H9 (cell line): ENCODE measurements at regions not wholly inside any gene's neighbourhood (a gene's known extent, or its start where the extent isn't known, plus 50 kb on each side); places are given as distances from the start of the nearest gene placed in this dataset.

ENCODE experiments used
- DNase-seq: peaks from one replicate; pipeline ENCODE4 v3.0.0-alpha.2; 2017
- H2AFZ ChIP-seq: one replicate; pipeline ENCODE4 v1.6.1; 2013; ENCODE audit warnings: mild to moderate bottlenecking, low read length, control low read depth, moderate library complexity
- H2AK5ac ChIP-seq: 2 replicates; pipeline ENCODE4 v1.6.1; 2013; ENCODE audit warnings: low read length, control low read depth, mixed read lengths; ENCODE audit not compliant: insufficient read length
- H2BK120ac ChIP-seq: one replicate; pipeline ENCODE4 v1.6.1; 2013; ENCODE audit warnings: low read depth, mild to moderate bottlenecking, low read length, control low read depth, inconsistent platforms; ENCODE audit not compliant: poor library complexity, severe bottlenecking
- H2BK12ac ChIP-seq: 2 replicates; pipeline ENCODE4 v1.6.1; 2013; ENCODE audit warnings: low read length, control low read depth, mixed read lengths, low read depth; ENCODE audit not compliant: insufficient read length
- H2BK15ac ChIP-seq: 2 replicates; pipeline ENCODE4 v1.6.1; 2013; ENCODE audit warnings: low read depth, low read length, control low read depth
- H2BK20ac ChIP-seq: one replicate; pipeline ENCODE4 v1.6.1; 2013; ENCODE audit warnings: low read depth, mild to moderate bottlenecking, low read length, control low read depth, inconsistent platforms; ENCODE audit not compliant: poor library complexity, severe bottlenecking
- H2BK5ac ChIP-seq: 2 replicates; pipeline ENCODE4 v1.6.1; 2013; ENCODE audit warnings: low read length, control low read depth, mixed read lengths; ENCODE audit not compliant: insufficient read length
- H3K14ac ChIP-seq: 2 replicates; pipeline ENCODE4 v1.6.1; 2013; ENCODE audit warnings: low read length, control low read depth; ENCODE audit not compliant: insufficient read depth
- H3K18ac ChIP-seq: 2 replicates; pipeline ENCODE4 v1.6.1; 2013; ENCODE audit warnings: low read depth, mild to moderate bottlenecking, mixed read lengths, low read length, control low read depth; ENCODE audit not compliant: insufficient read length
- H3K23ac ChIP-seq: 2 replicates; pipeline ENCODE4 v1.6.1; 2013; ENCODE audit warnings: low read length, control low read depth, mixed read lengths, low read depth; ENCODE audit not compliant: insufficient read length
- H3K23me2 ChIP-seq: 2 replicates; pipeline ENCODE4 v1.6.1; 2013; ENCODE audit warnings: low read depth, mild to moderate bottlenecking, mixed read lengths, low read length, control low read depth; ENCODE audit not compliant: insufficient read length, poor library complexity, severe bottlenecking
- H3K27ac ChIP-seq: 2 replicates; pipeline ENCODE4 v1.5.1; 2013; ENCODE audit warnings: low read length, control low read depth, mixed read lengths, low read depth; ENCODE audit not compliant: insufficient read length
- H3K27me3 ChIP-seq: 2 replicates; pipeline ENCODE4 v1.6.1; 2013; ENCODE audit warnings: low read length, control low read depth, inconsistent platforms; ENCODE audit not compliant: insufficient read depth
- H3K4ac ChIP-seq: 2 replicates; pipeline ENCODE4 v1.6.1; 2013; ENCODE audit warnings: low read depth, mild to moderate bottlenecking, control low read depth, inconsistent platforms, low read length, moderate library complexity
- H3K4me1 ChIP-seq: 2 replicates; pipeline ENCODE4 v1.6.1; 2013; ENCODE audit warnings: low read length, control low read depth, inconsistent platforms; ENCODE audit not compliant: insufficient read depth
- H3K4me2 ChIP-seq: 2 replicates; pipeline ENCODE4 v1.6.1; 2013; ENCODE audit warnings: low read length, control low read depth, mixed read lengths; ENCODE audit not compliant: insufficient read length, insufficient read depth
- H3K56ac ChIP-seq: 2 replicates; pipeline ENCODE4 v1.6.1; 2013; ENCODE audit warnings: low read depth, mild to moderate bottlenecking, mixed read lengths, low read length, control low read depth; ENCODE audit not compliant: insufficient read length
- H3K79me1 ChIP-seq: 2 replicates; pipeline ENCODE4 v1.6.1; 2013; ENCODE audit warnings: low read depth, mild to moderate bottlenecking, moderate library complexity, low read length, control low read depth, inconsistent platforms; ENCODE audit not compliant: insufficient read depth, poor library complexity, severe bottlenecking
- H3K79me2 ChIP-seq: 2 replicates; pipeline ENCODE4 v1.6.1; 2013; ENCODE audit warnings: low read length, control low read depth, inconsistent platforms; ENCODE audit not compliant: insufficient read depth
- H3K9ac ChIP-seq: 2 replicates; pipeline ENCODE4 v1.6.1; 2013; ENCODE audit warnings: low read length, control low read depth, mixed read lengths; ENCODE audit not compliant: insufficient read length; ENCODE audit errors: extremely low read depth
- H3K9me3 ChIP-seq: one replicate; pipeline ENCODE4 v1.6.1; 2013; ENCODE audit warnings: low read depth, low read length, inconsistent platforms; ENCODE audit not compliant: control insufficient read depth
- H3T11ph ChIP-seq: one replicate; pipeline ENCODE4 v1.6.1; 2013; ENCODE audit warnings: mild to moderate bottlenecking, low read length, control low read depth, inconsistent platforms
- H4K20me1 ChIP-seq: one replicate; pipeline ENCODE4 v1.6.1; 2013; ENCODE audit not compliant: control insufficient read depth, insufficient read length, insufficient read depth
- H4K5ac ChIP-seq: 2 replicates; pipeline ENCODE4 v1.6.1; 2013; ENCODE audit warnings: low read depth, mild to moderate bottlenecking, mixed read lengths, low read length, control low read depth; ENCODE audit not compliant: insufficient read length
- H4K8ac ChIP-seq: replicated peaks from 2 replicates; pipeline ENCODE4 v1.6.1; 2013; ENCODE audit warnings: low read length, control low read depth, mixed read lengths, low read depth; ENCODE audit not compliant: insufficient read length
- H4K91ac ChIP-seq: 2 replicates; pipeline ENCODE4 v1.6.1; 2013; ENCODE audit warnings: low read depth, mild to moderate bottlenecking, moderate library complexity, mixed read lengths, low read length, control low read depth; ENCODE audit not compliant: insufficient read length
- H3K27ac Mint-ChIP-seq, 3 experiments: 2 replicates in 2 of 3; 3 replicates in 1 of 3; pipeline ENCODE4 v1.8.0; 2020 to 2021; ENCODE audit warnings: mixed read lengths in 3 of 3, mild to moderate bottlenecking in 1 of 3, moderate library complexity in 1 of 3
- H3K27me3 Mint-ChIP-seq: 2 replicates; pipeline ENCODE4 v1.8.0; 2021; ENCODE audit warnings: low read depth, mild to moderate bottlenecking, moderate library complexity, mixed read lengths
- H3K36me3 Mint-ChIP-seq, 3 experiments: 2 replicates in 2 of 3; 3 replicates in 1 of 3; pipeline ENCODE4 v1.8.0; 2020 to 2021; ENCODE audit warnings: low read depth in 3 of 3, mixed read lengths in 3 of 3; ENCODE audit not compliant: insufficient read depth in 1 of 3
- H3K4me1 Mint-ChIP-seq, 2 experiments: 2 replicates each; pipeline ENCODE4 v1.8.0; 2020; ENCODE audit warnings: mixed read lengths in 2 of 2
- H3K4me3 Mint-ChIP-seq, 2 experiments: 2 replicates in 1 of 2; 3 replicates in 1 of 2; pipeline ENCODE4 v1.8.0; 2020 to 2021; ENCODE audit warnings: mild to moderate bottlenecking in 2 of 2, mixed read lengths in 2 of 2, moderate library complexity in 1 of 2
- H3K9me3 Mint-ChIP-seq, 2 experiments: 2 replicates in 1 of 2; 3 replicates in 1 of 2; pipeline ENCODE4 v1.8.0; 2020; ENCODE audit warnings: mild to moderate bottlenecking in 2 of 2, mixed read lengths in 2 of 2, moderate library complexity in 1 of 2
- WGBS: extraction: QIAGEN DNeasy Blood & Tissue Kit; methylation state at CpG from one replicate; pipeline ENCODE4 v1.1.7; 2013; ENCODE audit warnings: missing lambda C conversion rate, low lambda C conversion rate, mixed read lengths; ENCODE audit not compliant: insufficient read length; ENCODE audit errors: extremely low coverage; 5-methylcytosine and 5-hydroxymethylcytosine counted together
- TF ChIP-seq, protein P1 (sequence below): fragments of 200-600 bp; sonication (generic); conservative IDR thresholded peaks from 3 replicates; pipeline ENCODE4 v1.8.0; 2021; ENCODE audit warnings: antibody characterized with exemption, mild to moderate bottlenecking

DNA sequence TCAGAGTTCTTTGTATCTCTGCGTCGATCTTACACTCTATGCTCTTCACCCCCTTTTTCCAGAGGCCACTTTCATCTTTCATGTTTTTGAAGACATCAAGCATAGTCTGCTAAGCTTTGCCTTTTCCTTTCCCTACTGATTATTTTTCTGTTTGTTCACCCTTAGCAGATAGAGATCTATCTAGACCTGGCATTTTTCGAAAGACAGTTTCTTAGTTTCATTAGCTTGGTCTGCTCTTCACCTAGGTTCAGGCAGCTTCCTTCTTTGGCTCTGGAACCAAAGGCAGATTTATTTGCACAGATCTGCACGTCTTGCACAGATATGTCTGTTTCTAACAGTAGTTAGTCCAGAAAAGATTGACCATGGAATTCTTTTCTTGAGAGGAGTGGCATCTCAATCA is 122.7 kb upstream of the HS3ST5 start:
- H3T11ph ChIP-seq, result no peak overlapping the region
- no peak overlapping the region for H3K9ac ChIP-seq
- TF ChIP-seq, protein P1, sequence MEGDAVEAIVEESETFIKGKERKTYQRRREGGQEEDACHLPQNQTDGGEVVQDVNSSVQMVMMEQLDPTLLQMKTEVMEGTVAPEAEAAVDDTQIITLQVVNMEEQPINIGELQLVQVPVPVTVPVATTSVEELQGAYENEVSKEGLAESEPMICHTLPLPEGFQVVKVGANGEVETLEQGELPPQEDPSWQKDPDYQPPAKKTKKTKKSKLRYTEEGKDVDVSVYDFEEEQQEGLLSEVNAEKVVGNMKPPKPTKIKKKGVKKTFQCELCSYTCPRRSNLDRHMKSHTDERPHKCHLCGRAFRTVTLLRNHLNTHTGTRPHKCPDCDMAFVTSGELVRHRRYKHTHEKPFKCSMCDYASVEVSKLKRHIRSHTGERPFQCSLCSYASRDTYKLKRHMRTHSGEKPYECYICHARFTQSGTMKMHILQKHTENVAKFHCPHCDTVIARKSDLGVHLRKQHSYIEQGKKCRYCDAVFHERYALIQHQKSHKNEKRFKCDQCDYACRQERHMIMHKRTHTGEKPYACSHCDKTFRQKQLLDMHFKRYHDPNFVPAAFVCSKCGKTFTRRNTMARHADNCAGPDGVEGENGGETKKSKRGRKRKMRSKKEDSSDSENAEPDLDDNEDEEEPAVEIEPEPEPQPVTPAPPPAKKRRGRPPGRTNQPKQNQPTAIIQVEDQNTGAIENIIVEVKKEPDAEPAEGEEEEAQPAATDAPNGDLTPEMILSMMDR, result no peak
- H3K9me3 Mint-ChIP-seq, result no peaks in the 10 kb centered on the region
- H3K23ac ChIP-seq, result no peak overlapping the region
- H3K9me3 ChIP-seq, result no peaks in the 10 kb centered on the region
- no peak overlapping the region for H3K14ac ChIP-seq
- no peak overlapping the region for H3K18ac ChIP-seq
- H3K79me1 ChIP-seq, result no peaks in the 10 kb centered on the region
- H2BK120ac ChIP-seq, result no peak overlapping the region
- H3K56ac ChIP-seq, result no peak overlapping the region
- H4K20me1 ChIP-seq, result no peaks in the 10 kb centered on the region
- H2AK5ac ChIP-seq, result no peak overlapping the region
- no peak overlapping the region for H2BK12ac ChIP-seq
- H3K27me3 ChIP-seq, result no peaks in the 10 kb centered on the region
- peak overlapping the region in 1 of 3 experiments; percentile 0; a peak in 1 of 7 replicates for H3K27ac Mint-ChIP-seq
- no peak overlapping the region for H2BK5ac ChIP-seq
- no peak overlapping the region for H2BK15ac ChIP-seq
- no peak overlapping the region for H4K5ac ChIP-seq
- H3K4me2 ChIP-seq, result no peak overlapping the region
- H3K79me2 ChIP-seq, result no peaks in the 10 kb centered on the region
- H3K23me2 ChIP-seq, result no peaks in the 10 kb centered on the region
- H3K36me3 Mint-ChIP-seq, result peaks cover 0 to 1% (median 0%) of the 10 kb centered on the region in 3 experiments; a peak in 1 of 7 replicates
- no peak overlapping the region for H4K91ac ChIP-seq
- no peak overlapping the region for H3K4me3 Mint-ChIP-seq
- DNase-seq, result no peak
- no peak overlapping the region for H2BK20ac ChIP-seq
- no peaks in the 10 kb centered on the region for H3K4me1 Mint-ChIP-seq
- no CpG with 5 or more reads among the region's 4 CpGs for WGBS
- no peak overlapping the region for H2AFZ ChIP-seq
- H4K8ac ChIP-seq, result no peak overlapping the region
- no peaks in the 10 kb centered on the region for H3K27me3 Mint-ChIP-seq
- H3K4ac ChIP-seq, result no peak overlapping the region
- H3K4me1 ChIP-seq, result no peaks in the 10 kb centered on the region
- no peak overlapping the region for H3K27ac ChIP-seq
